Hepatocyte (in vitro differentiated cells): ENCODE measurements at regions not wholly inside any gene's neighbourhood (a gene's known extent, or its start where the extent isn't known, plus 50 kb on each side); places are given as distances from the start of the nearest gene placed in this dataset.

Experiments
- EZH2phosphoT487 ChIP-seq: fragments of 200-600 bp; sonication (generic); IDR thresholded peaks from one replicate; pipeline ENCODE4 v1.6.1; 2018; ENCODE audit warnings: antibody characterized with exemption, mild to moderate bottlenecking, low read depth, moderate library complexity; ENCODE audit not compliant: unreplicated experiment, severe bottlenecking
- TF ChIP-seq, protein P1 (sequence below): fragments of 200-600 bp; sonication (generic); IDR thresholded peaks from 2 replicates; pipeline ENCODE4 v1.5.1; 2016; ENCODE audit warnings: antibody characterized with exemption, mild to moderate bottlenecking; ENCODE audit not compliant: poor library complexity

DNA sequence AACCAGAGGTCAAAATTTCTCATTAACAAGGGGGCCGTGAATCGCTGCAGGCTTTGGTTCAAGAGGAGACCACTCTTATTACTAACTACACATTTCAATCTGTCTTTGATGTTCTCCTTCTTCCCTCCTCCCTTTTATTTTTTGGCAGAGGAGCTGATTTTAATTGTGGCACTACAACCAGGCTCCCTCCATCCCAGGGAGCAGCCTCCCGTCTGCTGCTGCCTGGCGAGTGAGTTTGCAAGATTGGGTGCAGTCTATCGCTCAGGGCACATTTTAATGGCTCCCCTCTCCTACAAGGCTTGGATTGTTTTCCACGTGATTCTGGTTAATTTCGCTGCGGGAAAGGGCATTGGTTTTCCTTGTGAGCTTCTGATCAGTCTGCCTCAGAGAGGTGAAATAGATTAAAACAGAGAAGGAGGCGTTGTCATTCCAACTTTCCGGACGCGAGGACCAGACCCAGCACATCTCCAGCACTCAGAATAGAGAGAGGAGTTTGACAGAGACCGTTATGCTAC is 81.4 kb downstream of the KCTD15 start:
- no peak for TF ChIP-seq EZH2phosphoT487
- TF ChIP-seq, protein P1, sequence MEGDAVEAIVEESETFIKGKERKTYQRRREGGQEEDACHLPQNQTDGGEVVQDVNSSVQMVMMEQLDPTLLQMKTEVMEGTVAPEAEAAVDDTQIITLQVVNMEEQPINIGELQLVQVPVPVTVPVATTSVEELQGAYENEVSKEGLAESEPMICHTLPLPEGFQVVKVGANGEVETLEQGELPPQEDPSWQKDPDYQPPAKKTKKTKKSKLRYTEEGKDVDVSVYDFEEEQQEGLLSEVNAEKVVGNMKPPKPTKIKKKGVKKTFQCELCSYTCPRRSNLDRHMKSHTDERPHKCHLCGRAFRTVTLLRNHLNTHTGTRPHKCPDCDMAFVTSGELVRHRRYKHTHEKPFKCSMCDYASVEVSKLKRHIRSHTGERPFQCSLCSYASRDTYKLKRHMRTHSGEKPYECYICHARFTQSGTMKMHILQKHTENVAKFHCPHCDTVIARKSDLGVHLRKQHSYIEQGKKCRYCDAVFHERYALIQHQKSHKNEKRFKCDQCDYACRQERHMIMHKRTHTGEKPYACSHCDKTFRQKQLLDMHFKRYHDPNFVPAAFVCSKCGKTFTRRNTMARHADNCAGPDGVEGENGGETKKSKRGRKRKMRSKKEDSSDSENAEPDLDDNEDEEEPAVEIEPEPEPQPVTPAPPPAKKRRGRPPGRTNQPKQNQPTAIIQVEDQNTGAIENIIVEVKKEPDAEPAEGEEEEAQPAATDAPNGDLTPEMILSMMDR, result no peak
